MG63 (cell line): ENCODE measurements at regions not wholly inside any gene's neighbourhood (a gene's known extent, or its start where the extent isn't known, plus 50 kb on each side); places are given as distances from the start of the nearest gene placed in this dataset.
"Not testable (repeated sequence)": the region's sequence is repeated elsewhere in the genome, so short reads cannot be mapped to it uniquely, and the experiment has no call there.

Source experiments
- DNase-seq: peaks from one replicate; pipeline ENCODE4 v3.0.0-alpha.2; 2020
- H3K27me3 ChIP-seq: fragments of 250-450 bp; sonication (Bioruptor Pico); 2 replicates; pipeline ENCODE4 v1.5.1; 2020; ENCODE audit warnings: mild to moderate bottlenecking, moderate library complexity
- H3K36me3 ChIP-seq: fragments of 250-450 bp; sonication (Bioruptor Pico); 2 replicates; pipeline ENCODE4 v1.5.1; 2020; ENCODE audit warnings: mild to moderate bottlenecking, moderate library complexity
- H3K4me3 ChIP-seq: fragments of 250-450 bp; sonication (Bioruptor Pico); 2 replicates; pipeline ENCODE4 v1.5.1; 2020; ENCODE audit warnings: mild to moderate bottlenecking, moderate library complexity
- H3K9me3 ChIP-seq: fragments of 250-450 bp; sonication (Bioruptor Pico); 2 replicates; pipeline ENCODE4 v1.5.1; 2020; ENCODE audit warnings: mild to moderate bottlenecking, moderate library complexity

DNA sequence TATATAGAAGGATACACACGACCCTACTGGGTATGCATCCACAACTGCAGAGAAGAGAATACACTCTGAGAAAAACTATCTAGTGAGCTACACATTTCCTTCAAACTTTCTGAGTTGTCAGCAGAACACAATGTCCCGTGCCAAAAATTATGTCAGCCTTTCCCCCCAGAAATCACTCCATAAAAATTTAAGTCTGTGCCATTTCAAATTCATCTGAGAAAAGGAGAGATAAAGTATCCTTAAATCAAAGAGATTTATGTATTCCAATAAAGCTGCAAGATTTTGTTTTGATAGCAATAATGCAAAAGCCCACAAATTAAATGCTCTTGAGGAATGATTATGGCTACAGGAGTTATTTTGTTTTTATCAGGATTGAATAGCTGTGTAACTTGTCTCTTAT lies 760.1 kb downstream of the CDH11 start:
- H3K27me3 ChIP-seq: no peaks in the 10 kb centered on the region
- H3K9me3 ChIP-seq: no peaks in the 10 kb centered on the region
- H3K36me3 ChIP-seq: no peaks in the 10 kb centered on the region
- DNase-seq: no peak
- no peak overlapping the region for H3K4me3 ChIP-seq

DNA sequence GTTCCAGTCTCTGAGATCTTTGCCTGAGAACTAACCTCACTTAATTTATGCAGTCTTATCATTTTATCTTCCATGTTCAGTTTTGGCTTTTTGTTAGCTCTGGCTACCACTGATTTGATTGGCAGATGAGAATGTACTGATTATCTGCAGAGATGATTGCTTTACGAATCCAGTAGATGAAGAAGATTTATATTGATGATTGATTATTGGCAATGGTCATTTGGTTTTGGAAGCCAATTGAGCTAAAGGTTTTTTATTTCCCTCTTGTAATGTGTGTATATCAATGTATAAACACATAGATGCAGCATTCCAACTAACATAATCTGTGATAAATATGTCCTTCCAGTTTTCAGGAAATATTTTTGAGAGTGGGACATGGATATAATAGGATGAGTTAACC lies 763.6 kb downstream of the CDH11 start:
- Histone ChIP-seq H3K27me3 (no peaks in the 10 kb centered on the region), H3K4me3 (no peak overlapping the region), H3K9me3 (no peaks in the 10 kb centered on the region), H3K36me3 (no peaks in the 10 kb centered on the region)
- DNase-seq: no peak

DNA sequence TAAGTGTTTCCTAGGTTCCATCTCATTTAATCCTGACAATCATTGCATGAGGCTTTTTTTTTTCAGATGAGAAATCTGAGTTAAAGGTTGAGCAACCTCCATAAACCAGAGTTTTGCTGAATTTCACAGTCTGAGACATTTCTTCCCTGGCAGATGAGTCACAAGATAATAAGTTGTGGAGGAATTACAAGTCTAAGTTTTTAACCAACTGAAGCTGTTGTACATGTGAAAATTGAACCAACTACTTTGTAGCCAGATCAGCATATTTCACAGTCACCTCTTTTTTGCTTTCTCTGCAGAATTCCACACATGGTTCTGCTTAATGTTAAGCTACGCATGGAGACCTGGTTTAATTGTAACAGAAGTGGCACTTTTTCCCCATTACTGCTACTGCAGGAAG lies 765.6 kb downstream of the CDH11 start:
- DNase-seq: no peak
- no peak overlapping the region for H3K4me3 ChIP-seq
- no peaks in the 10 kb centered on the region for H3K9me3 ChIP-seq

GRCh38 chr16:64352246-64352645 lies 769.6 kb downstream of the CDH11 start:
- Histone ChIP-seq H3K4me3 (no peak overlapping the region), H3K36me3 (no peaks in the 10 kb centered on the region), H3K27me3 (no peaks in the 10 kb centered on the region), H3K9me3 (no peaks in the 10 kb centered on the region)
- no peak for DNase-seq

More for the DNA sequence above, 765.6 kb downstream of the CDH11 start:
- no peaks in the 10 kb centered on the region for H3K27me3 ChIP-seq
- no peaks in the 10 kb centered on the region for H3K36me3 ChIP-seq

GRCh38 chr16:64351121-64351520 lies 770.7 kb downstream of the CDH11 start:
- DNase-seq: no peak
- Histone ChIP-seq H3K9me3 (no peaks in the 10 kb centered on the region), H3K36me3 (no peaks in the 10 kb centered on the region), H3K4me3 (no peak overlapping the region), H3K27me3 (no peaks in the 10 kb centered on the region)

- H3K27me3 ChIP-seq: no peaks in the 10 kb centered on the region
- no peaks in the 10 kb centered on the region for H3K9me3 ChIP-seq
Observed at GRCh38 chr16:64346080-64346479, 775.8 kb downstream of the CDH11 start.

DNA sequence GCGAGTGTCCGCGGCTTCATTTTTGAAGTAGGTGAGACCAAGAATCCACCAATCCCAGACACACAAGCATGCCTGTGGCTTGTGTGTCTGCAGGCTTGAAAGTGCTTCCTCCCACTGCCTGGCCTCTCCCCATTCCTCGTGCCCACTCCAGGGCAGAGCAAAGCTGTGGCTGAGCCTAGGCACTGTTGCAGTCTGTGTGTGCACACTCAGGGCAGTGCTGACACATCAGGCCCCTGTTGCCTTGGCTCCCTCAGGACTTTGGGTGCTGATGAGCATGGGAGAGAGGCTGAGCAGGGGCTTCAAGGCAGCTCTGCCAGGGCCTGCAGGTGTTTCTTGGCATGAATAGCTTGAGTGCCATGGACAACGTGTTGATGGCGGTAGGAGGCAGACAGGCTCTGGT lies 776.7 kb downstream of the CDH11 start:
- no peak for DNase-seq
- Histone ChIP-seq H3K9me3 (no peaks in the 10 kb centered on the region), H3K4me3 (no peak overlapping the region), H3K27me3 (no peaks in the 10 kb centered on the region), H3K36me3 (no peaks in the 10 kb centered on the region)

More at GRCh38 chr16:64346080-64346479, 775.8 kb downstream of the CDH11 start:
- DNase-seq: no peak
- Histone ChIP-seq H3K36me3 (no peaks in the 10 kb centered on the region), H3K4me3 (no peak overlapping the region)

DNA sequence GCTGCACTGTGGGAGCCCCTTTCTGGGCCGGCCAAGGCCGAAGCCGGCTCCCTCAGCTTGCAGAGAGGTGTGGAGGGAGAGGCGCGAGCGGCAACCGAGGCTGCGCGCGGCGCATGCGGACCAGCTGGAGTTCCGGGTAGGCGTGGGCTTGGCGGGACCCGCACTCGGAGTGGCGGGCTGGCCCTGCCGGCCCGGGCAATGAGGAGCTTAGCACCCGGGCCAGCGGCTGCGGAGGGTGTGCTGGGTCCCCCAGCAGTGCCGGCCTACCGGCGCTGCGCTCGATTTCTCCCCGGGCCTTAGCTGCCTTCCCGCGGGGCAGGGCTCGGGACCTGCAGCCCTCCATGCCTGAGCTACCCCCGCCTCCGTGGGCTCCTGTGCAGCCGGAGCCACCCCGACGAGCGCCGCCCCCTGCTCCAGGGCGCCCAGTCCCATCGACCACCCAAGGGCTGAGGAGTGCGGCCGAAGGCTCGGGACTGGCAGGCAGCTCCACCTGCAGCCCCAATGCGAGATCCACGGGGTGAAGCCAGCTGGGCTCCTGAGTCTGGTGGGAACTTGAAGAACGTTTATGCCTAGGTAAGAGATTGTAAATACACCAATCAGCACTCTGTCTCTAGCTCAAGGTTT lies 777.9 kb downstream of the CDH11 start:
- not testable (repeated sequence) for H3K27me3 ChIP-seq, H3K4me3 ChIP-seq, H3K9me3 ChIP-seq, DNase-seq, H3K36me3 ChIP-seq

- Histone ChIP-seq H3K36me3 (no peaks in the 10 kb centered on the region), H3K4me3 (no peak overlapping the region), H3K27me3 (no peaks in the 10 kb centered on the region), H3K9me3 (no peaks in the 10 kb centered on the region)
- no peak for DNase-seq
Observed at GRCh38 chr16:64343061-64343819, 778.6 kb downstream of the CDH11 start.

- not testable (repeated sequence) for DNase-seq, H3K36me3 ChIP-seq, H3K9me3 ChIP-seq, H3K27me3 ChIP-seq, H3K4me3 ChIP-seq
Observed at GRCh38 chr16:64341336-64341735, 780.5 kb downstream of the CDH11 start.

DNA sequence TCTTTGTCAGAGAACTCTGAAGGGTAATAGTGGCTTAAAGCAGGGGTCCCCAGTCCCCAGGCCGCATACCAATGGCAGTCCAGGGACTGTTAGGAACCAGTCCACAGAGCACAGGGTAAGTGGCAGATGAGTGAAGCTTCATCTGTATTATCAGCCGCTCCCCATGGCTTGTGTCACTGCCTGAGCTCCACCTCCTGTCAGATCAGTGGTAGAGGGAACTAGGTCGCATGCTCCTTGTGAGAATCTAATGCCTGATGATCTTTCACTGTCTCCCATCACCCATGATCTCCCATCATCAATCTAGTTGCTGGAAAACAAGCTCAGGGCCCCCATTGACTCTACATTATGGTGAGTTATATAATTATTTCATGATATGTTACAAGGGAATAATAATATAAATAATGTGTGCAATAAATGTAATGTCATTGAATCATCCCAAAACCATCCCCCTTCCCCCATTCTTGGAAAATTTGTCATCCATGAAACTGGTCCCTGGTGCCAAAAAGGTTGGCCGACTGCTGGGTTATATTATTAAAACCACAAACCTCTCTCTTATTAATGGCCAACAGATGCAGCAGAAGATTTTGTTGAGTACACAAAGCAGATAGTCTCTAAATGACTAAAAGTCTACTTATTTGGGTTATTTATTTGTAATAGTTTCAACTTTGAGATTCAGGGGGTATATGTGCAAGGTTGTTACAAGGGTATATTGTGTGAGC lies 782.7 kb downstream of the CDH11 start:
- Histone ChIP-seq H3K27me3 (no peaks in the 10 kb centered on the region), H3K36me3 (no peaks in the 10 kb centered on the region), H3K4me3 (no peak overlapping the region), H3K9me3 (no peaks in the 10 kb centered on the region)
- peak; percentile 47 for DNase-seq

DNA sequence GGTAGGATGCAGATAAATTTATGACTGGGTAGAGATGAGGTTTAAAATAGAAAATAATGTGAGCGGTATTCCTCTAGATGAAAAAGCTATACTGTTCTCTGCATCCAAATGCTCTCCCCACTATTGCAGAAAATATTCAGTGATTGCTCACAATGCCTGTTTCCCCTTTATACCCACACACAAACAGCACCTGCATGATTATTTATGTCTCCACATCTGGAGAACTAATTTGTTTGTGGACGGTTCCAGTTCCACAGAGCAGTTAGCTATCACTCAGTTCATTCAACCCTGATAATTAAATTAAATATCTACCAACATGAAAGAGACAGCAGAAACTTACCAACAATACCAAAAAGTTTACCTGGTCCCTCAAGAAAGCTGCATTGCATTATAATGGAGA lies 800.0 kb downstream of the CDH11 start:
- Histone ChIP-seq H3K4me3 (no peak overlapping the region), H3K27me3 (no peaks in the 10 kb centered on the region), H3K9me3 (no peaks in the 10 kb centered on the region), H3K36me3 (no peaks in the 10 kb centered on the region)
- DNase-seq: no peak

DNA sequence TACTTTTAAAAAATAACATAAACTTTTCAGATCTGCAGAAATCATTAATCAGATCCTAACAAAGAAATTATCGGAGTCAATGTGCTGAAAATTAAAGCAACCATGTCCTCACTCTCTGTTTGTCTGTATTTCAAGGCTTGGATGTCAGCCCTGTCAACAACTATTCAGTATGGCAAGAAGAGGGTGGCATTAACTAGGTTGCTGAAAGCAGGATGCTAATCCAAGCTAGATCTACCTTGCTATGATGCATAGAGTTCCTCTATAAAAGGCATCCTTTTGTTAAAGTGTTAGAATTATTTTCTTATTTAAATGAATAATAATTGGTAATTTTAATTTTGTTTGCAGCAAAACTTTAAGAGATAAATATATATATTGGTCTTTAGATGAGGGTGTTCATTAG lies 800.8 kb downstream of the CDH11 start:
- Histone ChIP-seq H3K36me3 (no peaks in the 10 kb centered on the region), H3K4me3 (no peak overlapping the region), H3K27me3 (no peaks in the 10 kb centered on the region), H3K9me3 (no peaks in the 10 kb centered on the region)
- no peak for DNase-seq

- no peaks in the 10 kb centered on the region for H3K36me3 ChIP-seq
- no peak for DNase-seq
- H3K4me3 ChIP-seq: no peak overlapping the region
- H3K9me3 ChIP-seq: no peaks in the 10 kb centered on the region
- H3K27me3 ChIP-seq: no peaks in the 10 kb centered on the region
Observed at GRCh38 chr16:64317601-64318000, 804.3 kb downstream of the CDH11 start.

DNA sequence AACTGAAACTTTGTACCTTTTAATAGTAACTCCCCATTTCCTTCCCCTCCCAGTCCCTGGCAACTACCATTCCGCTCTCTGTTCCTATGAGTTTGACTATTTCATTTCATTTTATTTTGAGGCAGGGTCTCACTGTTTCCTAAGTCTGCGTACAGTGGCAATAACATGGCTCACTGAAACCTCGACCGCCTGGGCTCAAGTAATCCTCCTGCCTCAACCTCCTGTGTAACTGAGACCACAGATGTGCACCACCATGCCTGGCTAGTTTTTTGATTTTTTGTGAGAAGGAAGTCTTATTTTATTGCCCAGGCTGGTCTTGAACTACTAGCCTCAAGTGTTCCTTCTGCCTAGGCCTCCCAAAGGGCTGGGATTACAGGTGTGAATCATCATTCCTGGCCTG lies 808.1 kb downstream of the CDH11 start:
- Histone ChIP-seq H3K9me3 (no peaks in the 10 kb centered on the region), H3K36me3 (no peaks in the 10 kb centered on the region), H3K27me3 (no peaks in the 10 kb centered on the region), H3K4me3 (no peak overlapping the region)
- DNase-seq: no peak

- H3K36me3 ChIP-seq: no peaks in the 10 kb centered on the region
- H3K4me3 ChIP-seq: no peak overlapping the region
- H3K9me3 ChIP-seq: no peaks in the 10 kb centered on the region
- DNase-seq: no peak
- H3K27me3 ChIP-seq: no peaks in the 10 kb centered on the region
Observed at GRCh38 chr16:64312980-64313379, 808.9 kb downstream of the CDH11 start.

DNA sequence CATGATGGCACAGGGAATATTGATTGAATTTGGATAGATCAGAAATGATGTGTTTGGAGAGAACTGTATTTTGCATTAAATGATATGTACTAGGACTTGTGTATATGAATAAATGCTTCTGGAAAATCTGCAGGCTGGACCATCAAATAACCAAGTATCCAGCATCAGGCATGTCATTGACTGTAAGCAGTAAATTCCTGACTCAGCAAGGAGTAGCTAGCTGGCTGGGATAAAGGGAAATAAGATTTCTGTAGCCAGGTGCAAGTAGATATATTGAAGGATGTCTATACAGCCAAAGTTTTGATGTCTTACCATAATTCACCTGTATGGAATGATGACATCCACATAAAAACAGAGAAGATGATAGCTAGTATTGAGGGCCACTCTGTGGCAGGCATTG lies 809.6 kb downstream of the CDH11 start:
- H3K4me3 ChIP-seq: no peak overlapping the region
- no peaks in the 10 kb centered on the region for H3K9me3 ChIP-seq
- no peaks in the 10 kb centered on the region for H3K36me3 ChIP-seq
- H3K27me3 ChIP-seq: no peaks in the 10 kb centered on the region
- DNase-seq: no peak

DNA sequence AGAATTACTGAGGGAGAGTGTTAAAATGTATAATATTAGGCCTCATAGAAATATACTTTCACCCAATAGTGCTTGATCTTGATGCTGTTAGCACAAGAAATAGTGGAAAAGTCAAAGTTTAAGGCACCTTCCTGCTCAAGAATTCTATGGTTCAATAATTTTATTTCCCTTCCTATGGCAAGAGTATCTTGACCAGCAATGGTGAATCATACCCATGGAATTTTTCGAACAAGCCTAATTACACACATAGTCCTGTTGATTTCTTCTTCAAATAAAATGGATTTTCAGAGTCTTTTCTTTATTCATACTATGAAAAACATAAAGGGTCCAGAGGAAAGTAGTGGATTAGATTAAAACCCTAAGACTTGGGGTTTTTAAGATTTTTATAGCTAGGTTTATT lies 810.6 kb downstream of the CDH11 start:
- H3K4me3 ChIP-seq: no peak overlapping the region
- H3K27me3 ChIP-seq: no peaks in the 10 kb centered on the region
- no peaks in the 10 kb centered on the region for H3K36me3 ChIP-seq
- no peak for DNase-seq
- no peaks in the 10 kb centered on the region for H3K9me3 ChIP-seq
